Transverse colon (tissue), 1 donor: ENCODE measurements at regions not wholly inside any gene's neighbourhood (a gene's known extent, or its start where the extent isn't known, plus 50 kb on each side); places are given as distances from the start of the nearest gene placed in this dataset.

Experiments used
- EP300 ChIP-seq: sonication (generic); formaldehyde crosslinking; IDR thresholded peaks from one replicate; pipeline ENCODE4 v1.6.1; 2017; ENCODE audit warnings: antibody characterized with exemption, low read depth
- POLR2A ChIP-seq: fragments of 450-650 bp; IDR thresholded peaks from one replicate; pipeline ENCODE4 v1.6.1; 2016; ENCODE audit warnings: antibody characterized with exemption, mild to moderate bottlenecking, moderate library complexity

- no peak for TF ChIP-seq POLR2A
- TF ChIP-seq EP300, result no peak
Measured at GRCh38 chr2:223147431-223147830, 95.4 kb downstream of the KCNE4 start.
